Hematopoietic multipotent progenitor cell treated with erythropoietin and hydrocortisone succinate and interleukin-3 and kit ligand, for 17 days (in vitro differentiated cells): ENCODE measurements at regions not wholly inside any gene's neighbourhood (a gene's known extent, or its start where the extent isn't known, plus 50 kb on each side); places are given as distances from the start of the nearest gene placed in this dataset.

ENCODE experiments used
- DNase-seq: peaks from one replicate; pipeline ENCODE4 v3.0.0-alpha.2; 2015; ENCODE audit warnings: low spot score

- no peak for DNase-seq
These were observed 93.0 kb upstream of the TOP3B start for GRCh38 chr22:22075382-22076163.

- DNase-seq: no peak
These were observed 92.2 kb upstream of the TOP3B start for GRCh38 chr22:22074634-22075381.

- DNase-seq: no peak
These were observed 91.4 kb upstream of the TOP3B start for GRCh38 chr22:22073769-22074561.

DNA sequence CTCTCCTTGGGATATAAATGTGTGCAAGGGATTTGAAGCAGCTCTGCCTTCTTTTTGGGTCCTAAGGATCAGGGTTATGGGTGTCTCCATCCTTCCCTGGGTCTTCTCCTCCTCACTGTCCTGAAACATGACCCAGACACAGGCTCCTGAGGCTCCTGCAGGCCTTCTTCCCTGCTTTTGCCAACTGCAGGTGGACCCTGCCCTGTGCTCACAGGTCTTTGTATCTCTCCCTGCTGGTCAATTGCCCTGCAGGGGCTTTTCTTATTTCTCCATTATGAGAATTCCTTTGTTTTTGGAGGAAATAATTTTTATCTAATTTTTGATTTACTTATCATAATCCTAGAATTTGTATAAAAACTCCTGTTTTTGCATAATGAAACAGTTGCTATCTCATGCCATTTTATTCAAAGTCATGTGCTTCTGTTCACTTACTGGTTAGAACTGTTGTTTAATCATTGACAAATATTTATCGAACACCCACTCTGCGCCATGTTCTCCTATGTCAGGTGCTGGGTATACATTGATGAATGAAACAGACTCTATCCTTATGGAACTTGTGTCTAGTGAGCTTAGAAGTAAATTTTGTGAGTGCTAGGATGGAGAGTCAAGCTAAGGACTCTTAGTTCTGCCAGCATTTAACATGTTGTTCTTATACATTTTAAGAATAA lies 89.7 kb upstream of the TOP3B start:
- DNase-seq: no peak

GRCh38 chr22:22071455-22071854 lies 88.9 kb upstream of the TOP3B start:
- DNase-seq: no peak

GRCh38 chr22:22070371-22070824 lies 87.8 kb upstream of the TOP3B start:
- no peak for DNase-seq

GRCh38 chr22:22069450-22070370 lies 87.1 kb upstream of the TOP3B start:
- DNase-seq: no peak

DNA sequence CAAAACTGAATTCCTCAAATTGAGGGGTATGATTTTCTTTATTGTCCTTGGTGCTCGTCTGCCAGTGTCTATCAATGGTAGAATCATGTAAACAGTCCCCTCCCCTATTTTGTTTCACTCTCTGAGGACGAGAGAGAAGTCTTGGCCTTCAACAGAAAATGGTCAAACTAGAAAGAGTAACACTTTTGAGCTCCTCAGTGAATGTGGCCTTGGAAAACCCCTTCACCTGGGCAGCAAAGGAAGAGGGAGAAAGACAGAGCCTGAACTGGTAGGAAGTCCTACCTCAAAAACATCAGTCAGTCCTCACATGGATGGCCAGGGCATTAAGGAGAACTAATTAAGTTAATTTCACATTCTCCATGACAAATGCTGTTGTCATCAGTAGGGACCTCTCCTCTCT lies 86.1 kb upstream of the TOP3B start:
- DNase-seq: no peak

DNA sequence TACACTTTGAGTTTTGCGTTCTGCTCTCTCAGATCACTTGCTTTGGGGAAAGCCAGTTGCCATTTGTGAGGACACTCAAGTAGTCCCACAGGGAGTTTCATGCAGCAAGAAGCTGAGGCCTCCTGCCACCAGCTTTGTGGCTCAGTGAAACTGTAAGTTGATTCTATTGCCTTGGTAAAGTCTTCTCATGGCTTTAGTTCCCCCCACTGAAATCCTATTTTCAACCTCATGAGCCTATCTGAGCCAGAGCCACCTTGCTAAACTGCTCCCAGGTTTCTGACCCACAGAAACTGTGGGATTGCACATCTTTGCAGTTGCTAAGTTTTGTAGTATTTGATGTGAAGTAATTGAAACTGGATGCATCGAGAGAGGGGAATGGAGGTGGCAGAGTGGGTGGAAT lies 85.4 kb upstream of the TOP3B start:
- DNase-seq: no peak

- no peak for DNase-seq
These were observed 84.6 kb upstream of the TOP3B start for GRCh38 chr22:22067192-22067591.

- DNase-seq: no peak
These were observed 82.0 kb upstream of the TOP3B start for GRCh38 chr22:22064580-22064979.

- no peak for DNase-seq
These were observed 79.8 kb upstream of the TOP3B start for GRCh38 chr22:22062306-22062793.

GRCh38 chr22:22061085-22062077 lies 78.8 kb upstream of the TOP3B start:
- DNase-seq: no peak

GRCh38 chr22:22060200-22061084 lies 77.9 kb upstream of the TOP3B start:
- peak; percentile 22 for DNase-seq

- DNase-seq: no peak
These were observed 76.9 kb upstream of the TOP3B start for GRCh38 chr22:22059291-22060002.

DNA sequence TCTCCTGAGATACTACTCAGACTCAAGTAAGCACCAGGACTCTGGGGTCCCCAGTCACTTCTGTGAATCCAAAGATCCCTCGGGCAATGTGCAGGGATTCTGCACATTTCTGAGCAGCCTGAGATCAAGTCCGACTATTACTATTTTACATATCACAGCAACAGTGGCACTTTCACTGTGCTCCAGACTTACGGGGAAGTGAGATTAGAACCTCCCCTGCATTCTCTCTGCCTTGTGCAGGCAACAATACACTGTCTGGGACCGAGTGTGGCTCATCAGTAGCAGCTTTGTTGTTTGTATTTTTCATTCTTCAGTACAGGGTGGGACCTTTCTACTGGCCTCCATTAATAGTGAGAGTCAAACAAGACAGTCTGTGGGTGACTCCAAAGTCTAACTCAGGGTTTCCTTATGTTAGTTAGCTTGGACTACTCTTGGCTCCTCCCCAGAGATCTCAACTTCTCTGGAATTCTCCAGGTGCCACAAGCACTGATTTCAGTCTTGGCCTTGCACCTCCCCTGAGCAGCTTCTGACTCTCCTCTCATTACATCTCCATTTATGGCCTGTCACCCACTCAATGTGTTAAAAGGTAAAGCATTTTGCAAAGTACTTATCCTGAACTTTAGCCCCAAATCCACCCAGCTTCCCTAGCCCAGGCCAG lies 76.2 kb upstream of the TOP3B start:
- DNase-seq: no peak
